GM21526 (cell line): ENCODE measurements at regions not wholly inside any gene's neighbourhood (a gene's known extent, or its start where the extent isn't known, plus 50 kb on each side); places are given as distances from the start of the nearest gene placed in this dataset.
"Not testable (repeated sequence)": the region's sequence is repeated elsewhere in the genome, so short reads cannot be mapped to it uniquely, and the experiment has no call there.

Experiments
- ATAC-seq: cut with Tn5 transposase; IDR thresholded peaks from one replicate; pipeline ENCODE4 v1.9.1; 2021; ENCODE audit warnings: moderate library complexity; ENCODE audit not compliant: unreplicated experiment, low FRiP score

DNA sequence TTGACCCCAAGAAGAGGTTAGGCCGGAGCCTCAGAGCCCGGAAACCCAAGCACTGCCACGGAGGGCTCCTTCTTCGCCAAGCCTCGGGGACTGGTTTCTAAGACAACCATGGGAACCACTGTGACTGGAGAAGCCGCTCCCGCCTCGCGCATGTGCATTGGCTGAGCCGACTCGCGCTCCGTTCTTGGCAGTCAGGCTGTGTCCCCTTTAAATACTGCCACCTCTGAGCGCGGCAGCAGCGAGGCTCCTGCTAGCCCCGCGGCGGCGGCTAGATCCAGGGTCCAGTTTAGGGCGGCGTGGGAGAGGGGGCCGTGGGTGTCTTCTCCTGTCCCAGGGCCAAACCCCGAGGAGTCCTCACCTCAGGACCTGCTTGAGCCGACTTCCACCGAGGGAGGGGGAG, 457.1 kb upstream of the ZNG1F start:
- ATAC-seq, result not testable (repeated sequence)

DNA sequence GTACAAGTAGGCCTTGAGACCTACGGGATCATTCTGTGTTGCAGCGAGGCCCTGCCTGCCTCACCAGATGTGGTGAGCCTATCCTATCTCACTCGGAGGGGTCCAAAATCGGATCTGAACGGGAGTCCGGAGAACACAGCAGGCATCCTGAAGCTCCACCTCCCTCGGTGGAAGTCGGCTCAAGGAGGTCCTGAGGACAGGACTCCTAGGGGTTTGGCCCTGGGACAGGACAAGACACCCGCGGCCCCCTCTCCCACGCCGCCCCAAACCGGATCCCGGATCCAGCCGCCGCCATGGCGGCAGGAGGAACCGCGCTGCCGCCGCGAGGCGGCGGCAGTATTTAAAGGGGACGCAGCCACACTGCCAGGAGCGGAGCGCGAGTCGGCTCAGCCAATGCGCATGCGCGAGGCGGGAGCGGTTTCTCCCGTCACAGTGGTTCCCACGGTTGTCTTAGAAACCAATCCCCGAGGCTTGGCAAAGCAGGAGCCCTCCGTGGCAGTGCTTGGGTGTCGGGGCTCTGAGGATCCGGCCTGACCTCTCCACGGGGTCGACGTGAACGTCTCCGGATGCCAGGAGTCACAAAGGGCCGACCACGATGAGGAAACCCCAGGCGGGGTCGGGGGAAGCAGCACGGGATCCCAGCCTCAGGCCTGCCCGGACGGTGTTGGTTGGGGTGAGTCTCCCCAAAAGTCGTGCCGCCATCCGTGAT, 454.6 kb upstream of the ZNG1F start:
- peak; percentile 100 for ATAC-seq

DNA sequence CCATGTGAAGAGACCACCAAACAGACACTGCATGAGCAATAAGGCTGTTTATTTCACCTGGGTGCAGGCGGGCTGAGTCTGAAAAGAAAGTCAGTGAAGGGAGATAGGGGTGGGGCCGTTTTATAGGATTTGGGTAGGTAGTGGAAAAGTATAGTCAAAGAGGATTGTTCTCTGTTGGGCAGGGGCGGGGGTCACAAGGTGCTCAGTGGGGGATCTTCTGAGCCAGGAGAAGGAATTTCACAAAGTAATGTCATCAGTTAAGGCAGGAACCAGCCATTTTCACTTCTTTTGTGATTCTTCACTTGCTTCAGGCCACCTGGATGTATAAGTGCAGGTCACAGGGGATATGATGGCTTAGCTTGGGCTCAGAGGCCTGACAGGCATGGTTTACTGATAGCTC, 444.6 kb upstream of the ZNG1F start:
- not testable (repeated sequence) for ATAC-seq

DNA sequence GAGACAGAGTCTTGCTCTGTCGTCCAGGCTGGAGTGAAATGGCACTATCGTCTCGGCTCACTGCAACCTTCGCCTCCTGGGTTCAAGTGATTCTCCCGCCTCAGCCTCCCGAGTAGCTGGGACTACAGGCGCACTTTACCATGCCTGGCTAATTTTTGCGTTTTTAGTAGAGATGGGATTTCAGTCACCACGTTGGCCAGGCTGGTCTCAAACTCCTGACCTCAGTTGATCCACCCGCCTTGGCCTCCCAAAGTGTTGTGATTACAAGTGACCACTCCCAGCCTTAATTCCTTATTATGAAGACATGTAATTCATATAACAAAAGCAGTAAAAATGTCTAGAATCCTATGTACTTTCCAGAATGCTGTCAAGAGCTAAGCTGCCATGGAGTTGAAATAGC, 434.5 kb upstream of the ZNG1F start:
- ATAC-seq, result not testable (repeated sequence)

DNA sequence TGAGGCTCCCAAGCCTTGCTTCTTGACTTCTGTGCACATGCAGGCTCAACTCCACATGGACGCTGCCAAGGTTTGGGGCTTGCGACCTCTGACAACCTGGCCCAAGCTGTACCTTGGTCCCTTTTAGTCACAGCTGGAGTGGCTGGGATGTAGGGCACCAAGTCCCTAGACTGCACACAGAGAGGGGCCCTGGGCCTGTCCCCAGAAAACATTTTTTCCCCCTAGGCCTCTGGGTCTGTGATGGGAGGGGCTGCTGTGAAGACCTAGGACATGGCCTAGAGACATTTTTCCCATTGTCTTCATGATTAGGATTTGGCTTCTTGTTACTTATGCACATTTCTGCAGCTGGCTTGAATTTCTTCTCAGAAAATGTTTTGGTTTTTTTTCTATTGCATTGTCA, 430.1 kb upstream of the ZNG1F start:
- not testable (repeated sequence) for ATAC-seq

DNA sequence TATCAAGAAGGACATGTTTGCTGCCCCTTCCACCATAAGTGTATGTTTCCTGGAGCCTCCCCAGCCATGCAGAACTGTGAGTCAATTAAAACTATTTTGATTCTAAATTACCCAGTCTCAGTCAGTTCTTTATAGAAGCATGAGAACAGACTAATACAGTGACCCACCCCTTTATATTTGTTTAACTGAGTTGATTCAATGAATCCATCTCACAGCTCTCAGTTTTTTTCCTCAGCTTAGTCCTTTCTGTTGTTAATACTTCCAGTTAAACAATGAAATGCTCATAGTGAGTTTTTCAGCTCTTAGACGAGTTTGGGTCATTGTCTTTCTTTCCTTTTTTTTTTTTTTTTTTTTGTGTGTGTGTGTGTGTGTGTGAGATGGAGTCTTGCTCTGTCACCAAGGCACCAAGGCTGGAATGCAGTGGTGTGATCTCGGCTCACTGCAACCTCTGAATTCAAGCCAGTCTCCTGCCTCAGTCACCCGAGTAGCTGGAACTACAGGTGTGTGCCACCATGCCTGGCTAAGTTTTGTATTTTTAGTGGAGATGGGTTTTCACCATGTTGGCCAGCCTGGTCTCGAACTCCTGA, 417.9 kb upstream of the ZNG1F start:
- not testable (repeated sequence) for ATAC-seq

DNA sequence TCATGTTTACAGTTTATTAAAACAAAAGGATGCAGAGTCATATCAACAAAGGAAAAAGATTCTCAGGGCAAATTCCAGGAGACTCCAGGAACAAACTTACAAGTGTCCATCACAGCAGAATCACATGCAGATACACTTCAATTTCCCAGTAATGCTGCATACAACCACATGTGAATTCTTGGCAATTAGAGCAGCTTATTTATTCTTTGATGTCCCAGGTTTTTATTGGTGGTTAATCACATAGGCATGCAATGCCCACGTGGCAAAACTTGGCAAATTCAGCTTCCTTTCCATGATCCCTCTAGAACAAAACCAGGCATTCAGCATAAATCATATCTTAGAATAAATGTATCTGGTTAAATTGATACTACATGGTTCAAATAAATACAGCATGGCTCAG, 376.5 kb upstream of the ZNG1F start:
- ATAC-seq, result not testable (repeated sequence)
